ENCODE measurements at regions not wholly inside any gene's neighbourhood (a gene's known extent, or its start where the extent isn't known, plus 50 kb on each side); places are given as distances from the start of the nearest gene placed in this dataset.
"Not testable (repeated sequence)": the region's sequence is repeated elsewhere in the genome, so short reads cannot be mapped to it uniquely, and the experiment has no call there.

DNA sequence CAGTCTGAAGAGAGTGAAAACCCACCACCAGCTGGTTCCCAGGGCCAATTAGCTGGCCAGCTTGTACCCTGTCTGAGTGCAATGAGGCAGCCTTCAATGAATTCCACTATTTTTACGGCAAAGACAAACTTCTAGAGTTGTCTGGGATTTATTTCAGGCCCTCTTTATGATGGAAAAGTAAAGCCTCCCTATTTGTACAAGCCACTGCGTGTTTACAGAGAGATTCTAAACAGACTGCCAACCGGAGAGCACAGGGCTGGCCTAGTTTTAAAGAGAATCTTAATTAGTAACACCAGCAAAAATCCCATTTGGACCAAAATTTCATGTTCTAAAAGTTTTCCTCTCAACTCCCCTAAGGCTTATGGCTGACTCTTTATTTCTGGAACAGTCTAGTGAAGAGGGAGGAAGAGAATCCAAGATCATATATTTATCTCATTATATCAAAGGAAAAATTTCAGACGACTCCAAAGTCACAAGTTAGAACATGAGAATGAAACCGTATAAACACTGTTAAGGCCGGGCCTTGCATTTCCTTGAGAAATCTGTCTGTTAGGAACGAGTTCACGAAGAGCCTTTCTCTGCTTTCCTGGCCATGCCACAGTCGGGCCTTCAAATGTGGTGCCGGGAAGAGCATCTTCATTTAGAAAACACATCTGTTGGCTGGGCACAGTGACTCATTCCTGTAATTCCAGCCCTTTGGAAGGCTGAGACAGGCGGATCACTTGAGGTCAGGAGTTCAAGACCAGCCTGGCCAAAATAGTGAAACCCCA, 724.6 kb upstream of the NRP1 start:
- no peak for DNase-seq

DNA sequence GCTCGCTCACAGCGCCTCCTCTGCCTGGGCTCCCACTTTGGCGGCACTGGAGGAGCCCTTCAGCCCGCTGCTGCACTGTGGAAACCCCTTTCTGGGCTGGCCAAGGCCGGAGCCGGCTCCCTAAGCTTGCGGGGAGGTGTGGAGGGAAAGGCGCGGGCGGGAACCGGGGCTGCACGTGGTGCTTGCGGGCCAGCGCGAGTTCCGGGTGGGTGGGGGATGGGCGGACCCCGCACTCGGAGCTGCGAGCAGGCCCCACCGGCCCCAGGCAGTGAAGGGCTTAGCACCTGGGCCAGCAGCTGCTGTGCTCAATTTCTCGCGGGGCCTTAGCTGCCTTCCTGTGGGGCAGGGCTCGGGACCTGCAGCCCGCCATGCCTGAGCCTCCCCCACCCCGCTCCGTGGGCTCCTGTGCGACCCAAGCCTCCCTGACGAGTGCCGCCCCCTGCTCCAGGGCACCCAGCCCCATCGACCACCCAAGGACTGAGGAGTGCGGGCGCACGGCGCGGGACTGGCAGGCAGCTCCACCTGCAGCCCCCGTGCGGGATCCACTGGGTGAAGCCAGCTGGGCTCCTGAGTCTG, 721.0 kb upstream of the NRP1 start:
- DNase-seq = not testable (repeated sequence)

DNA sequence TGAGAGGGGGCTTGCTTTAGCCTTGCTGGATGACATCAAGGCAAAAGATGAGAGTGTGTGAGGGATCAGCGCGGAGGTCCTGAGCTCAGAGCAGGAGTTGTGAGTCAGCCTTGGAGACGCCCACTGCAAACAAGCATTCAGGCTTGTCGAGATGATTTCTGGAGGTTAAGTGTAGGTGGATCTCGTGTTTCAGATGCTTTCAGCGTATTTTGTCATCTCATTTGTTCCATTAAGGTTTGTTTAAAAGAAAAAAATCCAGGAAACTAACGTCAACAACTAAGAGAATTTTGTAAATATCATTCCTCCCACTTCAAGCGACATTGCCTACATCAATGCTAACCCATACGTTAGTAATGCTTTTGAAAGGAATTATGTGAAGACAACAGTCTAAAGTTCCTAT, 715.4 kb upstream of the NRP1 start:
- DNase-seq = peak; percentile 6 to 12

DNA sequence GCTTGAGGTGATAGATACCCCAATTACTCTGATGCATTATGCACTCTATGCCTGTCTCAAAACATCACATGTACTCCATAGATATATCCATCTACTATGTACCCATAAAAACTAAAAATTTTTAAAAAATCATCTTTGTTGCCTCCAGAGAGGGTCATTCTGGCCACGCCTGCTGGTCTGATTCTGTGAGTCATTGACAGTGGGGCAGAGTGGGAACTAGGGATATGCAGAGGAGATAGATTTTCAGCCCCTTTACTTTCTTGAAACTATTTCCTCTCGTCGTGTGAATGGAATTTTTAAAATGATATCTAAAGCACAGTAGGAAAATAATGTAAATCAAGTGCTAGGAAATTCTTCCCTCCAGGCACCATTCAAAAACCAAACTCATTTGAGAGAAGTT, 715.0 kb upstream of the NRP1 start:
- no peak for DNase-seq

DNA sequence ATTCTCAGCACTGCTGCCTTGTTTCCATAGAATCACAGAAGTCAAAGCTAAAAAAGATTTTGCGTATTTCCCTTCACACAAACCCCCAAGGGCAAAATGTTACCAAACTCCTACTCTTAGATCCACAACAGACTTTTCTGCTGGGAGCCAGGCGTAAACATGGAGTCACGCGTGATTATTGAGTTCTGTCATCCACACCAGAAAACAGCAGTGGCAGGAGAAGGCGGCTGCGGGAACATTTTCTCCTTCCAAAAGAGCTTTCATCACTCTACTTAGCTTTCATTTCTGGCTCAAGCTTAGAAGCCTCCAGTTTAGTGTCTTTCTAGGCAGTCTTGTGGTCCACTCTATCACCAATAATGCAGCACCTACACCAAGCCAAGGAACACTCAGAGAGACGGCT, 712.9 kb upstream of the NRP1 start:
- no peak for DNase-seq

DNA sequence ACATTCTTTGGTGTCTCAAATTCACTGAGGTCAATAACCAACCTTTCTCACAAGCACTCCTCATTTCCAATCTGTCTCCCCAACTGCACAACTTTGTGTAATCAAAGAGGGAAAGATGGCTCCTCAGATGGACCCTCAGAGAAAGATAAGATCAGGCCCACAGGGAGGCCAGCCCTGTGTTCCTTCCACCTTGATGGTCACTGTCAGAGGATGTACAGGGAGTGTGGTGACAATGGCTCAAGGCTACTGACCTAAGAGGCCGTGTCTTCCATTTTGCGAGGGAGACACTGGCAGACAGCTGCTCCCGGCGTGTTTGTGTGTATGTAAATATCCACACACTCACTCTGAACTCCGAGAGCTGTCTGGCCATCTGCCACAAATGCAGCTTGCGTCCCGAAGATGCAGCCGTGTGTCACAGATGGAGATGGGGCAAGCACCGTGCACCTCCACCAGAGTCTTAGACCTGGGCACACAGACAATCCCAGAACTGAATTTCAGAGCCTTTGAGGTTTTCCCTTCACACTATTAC, 712.1 kb upstream of the NRP1 start:
- no peak for DNase-seq

DNA sequence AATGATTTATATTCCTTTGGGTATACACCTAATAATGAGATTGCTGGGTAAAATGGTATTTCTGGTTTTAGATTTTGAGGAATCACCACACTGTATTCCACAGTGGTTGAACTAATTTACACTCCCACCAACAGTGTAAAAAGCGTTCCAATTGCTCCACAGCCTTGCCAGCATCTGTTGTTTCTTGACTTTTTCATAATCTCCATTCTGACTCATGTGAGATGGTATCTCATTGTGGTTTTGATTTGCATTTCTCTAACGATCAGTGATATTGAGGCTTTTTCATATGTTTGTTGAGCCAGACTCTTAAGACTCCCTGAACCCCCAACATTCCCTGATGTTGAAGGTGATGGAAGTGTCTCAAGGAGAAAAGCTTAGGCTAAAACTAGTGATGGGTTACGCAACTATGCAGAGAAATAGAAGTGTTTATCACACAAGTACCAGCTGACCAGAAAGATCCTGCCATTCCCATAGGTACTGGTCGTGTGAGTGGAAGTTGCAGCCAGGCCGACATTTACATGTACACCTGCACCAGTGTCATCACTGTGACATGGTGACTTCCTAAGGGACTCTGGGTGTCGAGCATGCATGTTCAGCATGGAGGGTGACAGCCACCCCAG, 711.2 kb upstream of the NRP1 start:
- no peak for DNase-seq

DNA sequence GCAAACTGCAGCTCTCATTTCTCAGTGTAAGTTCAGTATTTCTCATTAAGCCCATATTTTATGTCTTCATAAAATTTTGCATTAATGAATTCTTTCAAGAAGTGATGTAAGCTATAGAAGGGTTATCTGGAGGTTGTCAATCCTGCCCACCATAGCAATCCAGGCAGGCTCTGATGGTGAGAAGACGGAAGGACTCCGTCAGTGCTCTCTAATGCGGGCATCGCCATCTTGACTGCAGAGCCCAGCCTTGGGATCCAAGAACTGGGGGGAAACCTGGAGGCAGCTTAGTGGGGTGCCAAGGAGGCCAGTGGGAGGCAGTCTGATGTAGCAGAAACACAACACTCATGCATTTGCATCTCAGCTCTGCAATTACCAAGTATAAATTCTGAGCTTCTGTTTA, 707.4 kb upstream of the NRP1 start:
- DNase-seq = no peak

DNA sequence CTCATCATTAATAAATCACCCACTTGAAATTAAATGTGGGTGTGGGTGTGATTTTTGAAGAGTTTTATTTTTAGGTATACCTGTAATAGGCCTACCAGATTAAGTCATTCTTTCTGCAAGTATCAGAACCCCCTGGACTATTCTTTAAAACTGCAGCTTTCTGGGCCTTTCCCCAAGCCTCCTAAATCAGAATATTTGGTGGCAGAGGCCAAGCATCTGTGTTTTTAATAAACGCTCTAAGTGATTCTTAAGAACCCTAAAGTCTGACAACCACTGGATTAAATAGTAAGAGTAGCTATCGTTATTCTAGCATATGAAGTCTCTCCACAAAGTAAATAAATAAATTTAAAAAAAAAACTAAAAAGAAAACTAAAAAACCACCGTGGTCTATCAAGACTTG, 703.0 kb upstream of the NRP1 start:
- DNase-seq = no peak

DNA sequence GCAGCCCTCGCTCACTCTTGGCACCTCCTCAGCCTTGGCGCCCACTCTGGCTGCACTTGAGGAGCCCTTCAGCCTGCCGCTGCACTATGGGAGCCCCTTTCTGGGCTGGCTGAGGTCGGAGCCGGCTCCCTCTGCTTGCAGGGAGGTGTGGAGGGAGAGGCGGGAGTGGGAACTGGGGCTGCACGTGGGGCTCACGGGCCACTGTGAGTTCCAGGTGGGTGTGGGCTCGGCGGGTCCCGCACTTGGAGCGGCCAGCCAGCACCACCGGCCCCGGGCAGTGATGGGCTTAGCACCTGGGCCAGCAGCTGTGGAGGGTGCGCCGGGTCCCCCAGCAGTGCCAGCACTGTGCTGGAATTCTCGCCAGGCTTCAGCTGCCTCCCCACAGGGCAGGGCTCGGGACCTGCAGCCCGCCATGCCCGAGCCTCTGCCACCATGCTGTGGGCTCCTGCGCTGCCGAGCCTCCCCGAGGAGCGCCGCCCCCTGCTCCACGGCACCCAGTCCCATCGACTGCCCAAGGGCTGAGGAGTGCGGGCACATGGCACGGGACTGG, 700.8 kb upstream of the NRP1 start:
- not testable (repeated sequence) for DNase-seq

DNA sequence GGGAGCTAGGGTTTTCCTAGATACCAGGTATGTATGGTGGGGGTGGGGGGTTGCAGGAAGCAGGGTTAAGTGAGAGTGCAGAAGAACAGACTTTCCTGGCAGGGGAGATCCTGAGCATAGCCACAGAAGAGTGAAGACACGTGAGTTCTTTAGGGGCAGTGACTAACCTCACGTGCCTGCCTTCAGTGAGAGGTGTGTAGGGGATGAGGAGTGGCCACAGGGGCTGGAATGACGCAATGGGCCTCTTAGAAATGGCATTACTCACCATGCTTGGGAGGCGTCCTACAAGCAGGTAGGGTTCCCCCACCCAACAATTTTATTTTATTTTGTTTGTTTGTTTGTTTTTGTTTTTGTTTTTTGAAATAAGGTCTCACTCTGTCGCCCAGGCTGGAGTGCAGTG, 698.6 kb upstream of the NRP1 start:
- DNase-seq = no peak

DNA sequence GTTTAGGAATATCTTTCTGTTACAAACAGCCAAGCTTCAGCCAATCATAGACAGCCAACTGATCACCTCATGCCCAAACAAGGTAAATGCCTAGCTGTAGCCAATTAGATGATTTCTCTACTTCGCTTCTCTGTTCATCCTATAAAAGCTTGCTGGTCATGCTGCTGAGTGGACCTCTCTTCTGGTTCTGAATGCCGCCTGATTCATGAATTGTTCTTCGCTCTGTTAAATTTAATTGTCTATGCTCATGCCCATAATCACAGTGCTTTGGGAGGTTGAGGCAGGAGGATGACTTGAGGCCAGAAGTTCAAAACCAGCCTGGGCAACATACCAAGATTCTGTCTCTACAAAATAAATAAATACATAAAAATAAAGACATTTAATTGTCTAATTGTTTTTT, 698.1 kb upstream of the NRP1 start:
- no peak for DNase-seq

DNA sequence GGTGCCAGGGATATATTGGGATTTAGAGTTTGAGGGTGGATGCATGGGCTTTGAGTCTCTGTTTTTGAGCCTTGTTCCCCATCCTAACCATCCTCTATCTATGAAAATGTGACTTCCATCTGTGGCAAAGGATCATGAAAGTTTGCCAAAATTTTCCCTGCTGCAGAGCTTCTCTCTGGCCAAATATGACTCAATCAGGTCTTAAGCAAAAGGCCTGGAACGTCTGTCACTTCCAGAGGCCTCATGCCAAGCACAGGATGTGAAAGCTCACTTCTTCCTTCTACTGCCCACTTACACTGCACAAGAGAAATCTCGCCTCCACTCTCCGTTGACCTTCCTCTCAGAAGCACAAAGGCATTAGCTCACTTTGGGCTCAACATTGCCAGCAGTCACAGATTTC, 696.9 kb upstream of the NRP1 start:
- DNase-seq = no peak

DNA sequence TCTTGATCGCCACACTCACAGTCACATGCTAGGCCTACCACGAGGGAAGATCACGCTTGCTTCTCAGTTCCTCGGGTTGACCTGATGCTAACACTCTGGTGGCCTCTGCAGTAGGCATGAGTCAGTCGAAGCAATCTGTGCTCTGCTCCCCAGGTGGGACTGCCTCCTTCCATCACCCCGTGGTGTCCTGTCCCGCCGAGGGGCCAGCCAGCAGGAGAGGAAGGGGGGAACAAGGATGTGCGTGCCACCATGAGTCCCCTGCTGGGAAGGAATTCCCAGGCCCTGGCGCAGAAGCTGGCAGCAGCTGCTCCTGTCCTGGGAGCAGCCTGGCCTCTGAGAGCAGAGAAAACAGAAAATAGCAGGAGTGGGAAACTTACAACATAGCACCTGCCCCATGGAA, 695.0 kb upstream of the NRP1 start:
- no peak for DNase-seq

DNA sequence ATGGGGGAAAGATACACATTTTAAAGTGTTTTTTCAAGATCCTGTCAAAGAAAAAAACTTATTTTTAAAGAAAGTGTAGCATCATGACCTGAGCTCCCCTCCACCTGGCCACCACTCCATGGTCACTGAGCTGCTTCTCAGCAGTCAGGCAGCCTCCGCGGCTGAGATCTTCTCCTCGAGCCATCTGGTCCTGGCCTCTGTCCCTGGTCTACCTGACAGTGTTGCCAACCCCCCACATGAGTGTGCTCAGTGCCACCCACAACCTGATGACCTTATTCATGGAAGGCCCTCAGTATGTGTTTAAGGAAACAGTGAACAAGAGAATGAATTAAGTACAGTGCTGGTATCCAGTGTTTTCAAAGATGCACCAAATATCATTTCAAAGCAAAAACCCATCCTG, 694.5 kb upstream of the NRP1 start:
- no peak for DNase-seq

DNA sequence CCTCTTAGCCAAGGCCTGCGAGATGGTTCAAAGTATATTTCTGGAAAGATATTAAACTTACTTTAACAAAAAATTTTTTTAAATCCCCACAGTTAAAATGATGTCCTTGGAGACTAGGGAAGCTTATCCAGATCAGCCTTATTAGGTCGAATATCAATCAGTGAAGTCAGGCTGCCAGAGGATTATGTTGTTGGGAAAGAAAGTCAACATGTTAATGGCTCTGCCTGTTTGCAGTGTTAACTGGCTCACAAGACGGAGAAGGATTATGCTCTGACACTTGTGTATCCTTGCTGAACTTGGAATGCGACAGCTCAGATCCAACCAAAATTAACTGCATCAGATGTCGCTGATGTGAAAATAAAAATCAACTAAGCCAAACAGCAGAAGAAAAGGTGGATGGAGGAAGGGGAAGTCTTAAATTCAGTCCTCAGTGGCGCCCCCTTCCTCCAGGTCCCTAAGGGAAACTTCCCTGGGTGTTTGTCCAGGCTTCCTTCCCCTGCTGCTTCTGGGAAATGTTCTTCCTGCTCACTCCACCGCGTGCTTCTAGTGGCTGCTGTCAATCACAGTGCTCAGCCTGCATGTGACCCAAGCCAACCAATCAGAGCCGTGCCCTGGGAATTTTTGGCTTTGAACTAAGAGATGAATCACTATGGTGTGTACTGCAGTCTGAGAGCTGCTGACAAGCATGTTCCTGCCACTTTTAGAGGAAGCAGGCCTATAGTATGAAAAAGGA, 690.4 kb upstream of the NRP1 start:
- DNase-seq = no peak

DNA sequence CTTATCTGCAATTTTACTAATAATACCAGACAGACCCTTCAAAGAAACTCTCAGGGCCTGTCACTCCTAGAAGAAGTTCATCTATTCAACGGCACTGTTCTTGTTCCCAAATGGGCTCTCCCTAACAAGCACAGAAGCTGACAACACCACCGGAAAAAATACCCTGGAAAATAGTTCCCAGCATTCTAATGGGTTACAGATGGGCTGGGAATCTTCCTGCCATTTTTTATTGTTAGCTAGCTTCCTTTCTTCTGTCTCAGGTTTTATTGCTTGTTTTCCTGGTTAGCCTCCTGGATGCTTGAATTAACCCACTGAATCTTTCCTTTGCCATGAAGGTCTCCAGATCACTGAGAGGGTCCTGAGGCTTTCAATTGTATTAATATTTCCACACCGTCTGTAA, 689.8 kb upstream of the NRP1 start:
- no peak for DNase-seq

DNA sequence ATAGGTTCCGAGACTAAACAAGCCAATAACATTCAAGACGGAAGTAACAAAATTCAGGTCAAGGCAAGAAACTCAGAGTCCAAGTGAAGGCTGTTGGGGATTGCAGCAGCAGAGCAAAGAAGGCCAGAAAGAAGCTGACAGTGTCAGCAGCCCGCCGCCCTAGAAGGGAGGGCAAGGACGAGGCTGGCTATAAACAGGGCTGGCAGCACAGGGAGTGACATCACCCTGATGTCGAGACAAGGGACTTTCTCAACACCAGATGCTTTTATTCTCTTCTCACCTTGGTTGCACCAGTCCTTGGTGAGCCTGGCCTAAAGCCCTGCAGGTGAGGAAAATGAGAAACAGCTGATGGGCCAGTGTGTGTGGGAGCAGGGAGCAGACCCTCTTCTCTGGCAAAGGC, 687.7 kb upstream of the NRP1 start:
- DNase-seq = no peak

DNA sequence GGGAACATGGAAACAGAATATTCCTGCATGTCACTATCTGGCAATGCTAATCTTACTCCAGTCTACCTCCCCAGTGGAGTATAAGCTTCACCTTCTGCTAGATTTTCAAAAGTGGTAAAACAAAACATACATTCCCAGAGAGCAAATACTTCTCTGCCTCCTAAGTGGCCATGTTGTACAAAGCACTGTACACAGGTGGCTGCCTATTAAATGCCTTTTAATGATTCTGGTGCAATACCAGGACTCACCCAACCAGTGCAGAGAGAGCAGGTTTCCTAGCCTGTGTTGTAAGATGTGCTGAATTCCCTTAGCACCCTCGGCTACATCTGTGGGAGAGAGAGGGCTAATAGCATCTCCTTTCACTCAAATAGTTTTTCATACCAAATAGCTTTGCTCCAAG, 684.3 kb upstream of the NRP1 start:
- DNase-seq = no peak

DNA sequence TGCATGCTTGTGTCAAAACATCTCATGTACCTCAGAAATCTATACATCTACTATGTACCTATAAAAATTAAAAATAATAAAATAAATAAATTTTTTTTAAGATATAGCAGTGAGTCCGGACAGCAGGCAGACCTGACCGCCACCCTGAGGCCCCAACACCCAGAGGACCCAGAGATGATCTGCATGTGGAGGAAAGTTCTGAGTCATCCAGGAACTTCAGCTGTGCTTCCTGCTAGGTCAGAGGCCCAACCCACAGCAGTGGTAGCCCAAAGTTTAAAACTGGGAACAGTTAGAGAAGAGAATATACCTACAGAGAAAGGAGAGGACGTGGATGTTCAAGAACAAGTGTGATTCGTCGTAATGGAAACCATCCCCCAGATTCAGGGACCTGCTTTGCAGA, 683.7 kb upstream of the NRP1 start:
- DNase-seq = no peak

DNA sequence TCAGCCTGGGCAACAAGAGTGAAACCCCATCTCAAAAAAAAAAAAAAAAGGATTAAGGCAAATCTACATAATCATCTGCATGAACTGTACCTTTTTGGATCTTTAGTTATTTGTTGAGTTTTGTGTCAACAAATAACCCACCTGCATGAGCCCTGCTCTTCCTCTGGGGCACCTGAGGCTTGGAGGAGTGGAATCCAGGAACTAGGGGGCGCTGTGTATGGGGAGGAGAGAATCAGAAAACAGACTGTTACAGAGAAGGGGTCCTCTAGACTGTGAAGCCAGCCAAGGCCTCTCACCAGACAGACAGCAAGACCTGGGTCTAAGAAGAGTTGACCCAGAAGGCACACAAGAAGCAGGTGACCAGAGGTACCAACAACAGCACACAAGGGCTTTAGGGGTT, 682.8 kb upstream of the NRP1 start:
- DNase-seq = no peak

DNA sequence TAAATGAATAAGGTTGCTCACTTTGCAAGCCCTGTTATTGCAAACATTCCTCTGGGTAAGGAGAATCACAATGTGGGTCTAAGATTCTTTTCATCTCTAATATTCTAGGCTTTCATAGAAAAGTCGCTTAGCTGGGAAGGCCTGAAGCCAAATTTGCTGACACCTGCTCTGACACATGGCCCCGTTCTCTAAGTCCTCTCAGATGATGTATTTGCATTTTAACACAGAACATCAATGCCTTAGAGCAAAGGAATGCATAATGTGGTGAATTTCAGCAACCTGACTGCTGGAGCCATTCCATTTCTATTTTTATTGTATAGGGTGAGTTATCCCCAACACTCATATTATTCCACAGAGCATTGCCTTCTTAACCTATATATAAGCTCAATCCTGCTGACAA, 682.1 kb upstream of the NRP1 start:
- no peak for DNase-seq

DNA sequence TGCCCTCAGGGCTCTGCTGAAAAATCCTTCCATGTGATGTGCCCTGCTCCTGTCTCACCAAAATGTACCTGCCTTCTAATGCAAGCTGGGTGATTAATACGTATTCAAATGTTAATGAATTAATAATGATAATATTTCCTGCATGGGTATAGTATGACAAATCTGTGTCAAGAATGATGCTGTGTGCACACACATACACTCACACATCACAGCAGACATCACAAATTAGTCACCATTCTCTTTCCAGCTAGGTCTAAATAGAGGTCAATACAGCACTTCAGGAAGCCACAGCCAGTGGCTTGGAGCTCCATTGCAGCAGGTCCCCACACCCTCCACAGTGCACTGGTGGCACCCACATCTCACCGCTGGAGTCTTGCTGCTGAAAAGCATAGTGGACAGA, 681.2 kb upstream of the NRP1 start:
- DNase-seq = no peak

Measured in stimulated activated CD4-positive, alpha-beta T cell treated with anti-CD3 and anti-CD28 coated beads, Interleukin-4, amount 100 ng/mL, for 4 hours (primary cell).